ENCODE measurements at regions not wholly inside any gene's neighbourhood (a gene's known extent, or its start where the extent isn't known, plus 50 kb on each side); places are given as distances from the start of the nearest gene placed in this dataset.

- TF ChIP-seq CTCF (IDR thresholded peaks at IDR 0.05; ENCODE audit: low read depth, low read length, poor library complexity, severe bottlenecking) (no peak), EZH2phosphoT487 (IDR thresholded peaks at IDR 0.05; ENCODE audit: borderline replicate concordance, low read length) (no peak)
Observed at GRCh38 chr4:147034372-147034771, 88.7 kb upstream of the TTC29 start.

Measured in DOHH2 (cell line).